IPS-NIHi11 (cell line): ENCODE measurements at regions not wholly inside any gene's neighbourhood (a gene's known extent, or its start where the extent isn't known, plus 50 kb on each side); places are given as distances from the start of the nearest gene placed in this dataset.
"Not testable (repeated sequence)": the region's sequence is repeated elsewhere in the genome, so short reads cannot be mapped to it uniquely, and the experiment has no call there.

ENCODE experiments used
- DNase-seq: peaks from one replicate; pipeline ENCODE4 v3.0.0; 2012; ENCODE audit warnings: mixed read lengths, low spot score

DNA sequence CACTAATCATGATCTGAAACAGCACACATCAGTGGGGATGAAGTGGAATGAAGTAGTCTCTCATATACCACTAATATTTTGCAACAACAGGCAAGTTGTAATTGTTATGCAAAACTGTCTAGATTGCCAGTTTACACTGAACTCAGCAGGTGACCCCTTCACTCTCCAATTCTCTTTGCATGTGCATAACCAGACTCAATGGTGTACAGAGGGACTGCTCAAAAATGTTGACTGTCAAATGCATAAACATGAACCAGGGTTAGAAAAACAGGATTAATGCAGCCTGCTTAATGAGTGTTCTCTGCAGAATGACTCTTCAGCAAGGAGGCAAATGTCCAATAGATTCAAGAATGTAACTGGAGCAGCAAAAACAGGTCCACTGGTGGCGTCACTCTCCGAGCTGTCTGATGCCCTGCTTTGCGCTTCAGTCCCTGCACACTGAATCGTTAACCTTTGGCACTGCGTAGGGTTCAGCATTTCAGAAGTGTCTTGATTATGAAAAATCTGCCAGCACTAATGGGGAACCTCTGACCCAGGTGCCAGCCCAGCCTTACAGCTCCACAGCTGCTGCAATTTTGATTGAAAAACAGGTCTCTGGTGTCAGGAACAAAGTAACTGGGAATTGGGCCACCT lies 209.3 kb downstream of the TDRD15 start:
- no peak for DNase-seq

DNA sequence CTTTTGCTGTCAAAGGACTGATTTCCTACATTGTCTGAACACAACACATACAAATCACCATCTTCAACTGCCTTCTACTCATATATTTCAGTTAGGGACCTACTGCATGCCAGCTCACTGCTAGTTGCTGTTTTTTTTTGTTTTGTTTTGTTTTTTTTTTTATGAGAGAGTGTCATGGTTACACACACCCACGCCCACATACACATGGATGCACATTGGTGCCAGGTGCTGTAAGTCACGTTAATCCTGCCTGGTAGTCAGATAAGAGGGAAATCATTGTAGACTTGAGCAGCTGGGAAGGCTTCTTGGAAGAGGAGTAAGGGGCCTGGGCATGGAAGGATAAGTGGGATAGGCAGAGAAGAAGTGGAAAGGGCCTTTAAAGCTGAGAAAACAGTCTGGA lies 209.9 kb downstream of the TDRD15 start:
- DNase-seq: no peak

DNA sequence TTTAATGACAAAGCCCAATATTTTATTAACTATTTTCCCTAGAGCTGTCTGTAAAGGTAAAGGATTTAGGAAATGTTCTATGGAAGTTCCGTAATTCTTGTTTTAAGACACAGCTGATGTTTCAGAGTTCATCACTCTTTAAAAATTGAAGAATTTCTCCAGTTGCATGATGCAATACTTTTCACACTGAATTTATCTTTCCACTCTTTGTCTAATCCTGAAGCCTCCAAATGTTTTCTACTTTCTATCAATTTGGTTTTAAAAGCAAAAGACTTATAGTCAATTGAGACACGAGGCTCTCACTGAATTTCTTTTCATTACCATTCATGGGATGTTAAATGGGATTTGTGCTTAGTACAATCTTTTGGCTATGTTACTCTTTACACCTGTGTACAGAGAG lies 223.2 kb downstream of the TDRD15 start:
- no peak for DNase-seq

DNA sequence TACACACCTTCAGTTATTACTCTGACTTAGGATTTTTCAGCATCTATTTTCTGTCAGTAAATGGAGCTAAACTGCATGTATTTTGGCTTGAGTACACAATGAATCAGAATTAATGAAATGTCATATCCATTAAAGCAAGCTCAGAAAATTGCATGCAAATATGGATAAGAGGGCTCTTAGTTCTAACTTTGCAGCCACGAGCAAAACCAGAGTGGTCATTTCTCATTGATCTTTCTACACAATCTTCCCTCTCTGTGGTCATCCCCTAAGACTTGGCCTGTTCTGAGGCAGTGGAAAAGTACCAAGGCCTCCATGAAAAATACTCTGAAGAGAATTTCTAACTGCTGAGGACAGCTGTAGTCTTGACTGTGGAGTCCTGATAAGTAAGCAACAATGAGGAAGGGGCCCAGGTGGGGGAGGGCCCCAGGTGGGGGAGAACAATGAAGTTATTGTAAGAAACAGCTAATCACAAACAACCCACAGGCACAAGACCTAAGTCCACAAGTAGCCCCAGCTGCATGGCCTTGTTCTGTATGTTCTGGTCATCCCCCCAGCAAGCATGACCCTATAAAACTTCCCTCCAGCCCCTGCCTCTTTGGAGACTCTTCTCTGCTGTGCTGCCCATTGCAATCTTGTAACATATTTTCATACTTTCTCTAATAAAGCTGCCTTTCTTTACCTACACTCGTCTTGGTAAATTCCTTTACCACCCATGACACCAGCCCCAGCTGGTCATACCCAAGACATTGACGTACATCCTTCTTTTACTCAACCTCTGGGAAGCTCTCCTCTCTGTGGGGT lies 230.3 kb downstream of the TDRD15 start:
- DNase-seq: no peak

DNA sequence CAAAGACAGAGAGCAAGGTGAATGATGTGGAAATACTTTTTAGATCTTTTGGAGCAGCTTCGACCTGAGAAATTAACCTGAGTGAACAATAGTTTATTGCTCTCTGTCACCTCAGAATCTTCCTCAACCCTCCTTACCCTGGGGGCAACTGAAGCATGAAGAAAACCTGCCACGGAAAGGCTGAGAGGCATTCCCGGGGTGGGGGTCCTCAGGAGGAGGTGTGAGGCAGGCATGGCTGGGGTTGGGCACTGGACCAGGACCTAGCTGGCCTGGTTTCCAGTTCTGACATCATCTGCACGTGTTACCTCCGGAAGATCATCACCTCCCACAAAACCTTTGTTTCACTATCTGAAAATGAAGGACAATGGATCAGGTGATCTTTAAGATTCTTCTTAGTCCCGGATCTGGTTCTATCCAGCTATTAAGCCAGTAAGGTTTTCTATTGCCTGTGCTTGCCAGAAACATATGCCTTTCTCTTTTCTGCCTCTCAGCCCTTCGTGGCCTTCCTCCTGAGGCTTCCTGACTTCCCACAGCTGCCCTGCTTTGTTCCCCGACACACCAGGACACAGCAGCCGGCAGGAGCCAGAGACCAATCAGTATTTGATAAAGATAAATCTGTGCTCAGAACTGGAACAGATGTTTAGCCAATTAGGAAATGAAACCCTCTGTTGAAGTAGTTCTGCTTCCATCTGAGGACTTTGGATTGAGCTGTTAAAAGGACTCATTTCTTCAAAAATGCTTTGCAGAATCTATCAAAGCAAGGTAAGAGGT lies 232.5 kb downstream of the TDRD15 start:
- DNase-seq: no peak

DNA sequence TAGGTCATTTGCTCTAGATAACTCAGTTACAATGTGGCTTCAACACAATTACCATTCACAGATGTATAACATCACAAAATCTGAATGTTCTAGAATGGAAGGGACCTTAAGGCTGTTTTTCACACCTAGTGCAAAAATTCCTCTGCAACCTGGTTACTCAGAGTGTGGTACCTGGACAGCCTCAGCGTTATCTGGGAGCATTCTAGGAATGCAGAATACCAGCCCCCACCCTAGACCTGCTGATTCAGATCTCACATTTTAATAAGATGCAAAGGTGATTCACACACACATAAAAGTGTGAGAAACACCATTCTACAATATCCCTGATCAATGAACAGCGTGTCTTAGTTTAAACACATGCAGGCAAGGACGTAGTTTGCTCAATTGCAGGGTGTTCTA lies 233.1 kb downstream of the TDRD15 start:
- DNase-seq: no peak

DNA sequence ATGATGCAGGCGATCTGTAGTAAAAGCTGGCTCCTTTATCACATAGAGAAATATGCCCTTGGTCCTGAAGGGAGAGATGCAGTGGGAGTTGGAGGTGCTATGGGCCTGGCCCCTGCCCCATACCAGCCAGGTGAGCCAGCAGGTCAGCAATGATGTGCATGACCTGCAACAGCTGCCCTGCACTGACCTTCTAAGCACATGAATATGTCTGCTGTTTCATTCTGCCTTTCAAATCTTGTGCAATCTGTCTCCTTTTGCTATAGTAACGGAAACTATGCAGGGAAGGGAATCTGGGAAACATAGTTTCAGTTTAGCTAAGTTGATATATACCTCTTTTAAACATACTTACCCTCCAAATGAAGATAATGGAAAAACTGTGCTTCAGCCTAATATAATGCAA lies 235.2 kb downstream of the TDRD15 start:
- no peak for DNase-seq

DNA sequence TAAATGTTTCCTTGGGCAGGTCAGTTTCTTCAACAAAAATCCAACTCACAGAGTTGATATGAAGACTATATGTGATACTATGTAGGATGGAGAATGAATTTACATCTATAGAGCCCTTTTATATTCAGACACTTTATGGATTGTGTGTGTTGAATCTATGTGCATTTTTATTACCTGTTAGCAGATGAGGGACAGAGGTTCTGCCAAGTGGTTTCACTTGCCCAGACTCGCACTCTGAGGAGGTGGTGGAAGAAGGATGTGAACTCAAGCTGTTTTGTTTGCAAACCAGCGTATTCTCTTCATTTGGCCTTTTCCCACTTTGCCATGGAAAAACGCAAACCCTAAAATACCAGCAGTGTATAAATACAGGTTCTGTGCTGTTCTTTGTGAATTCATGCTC lies 237.6 kb downstream of the TDRD15 start:
- no peak for DNase-seq

DNA sequence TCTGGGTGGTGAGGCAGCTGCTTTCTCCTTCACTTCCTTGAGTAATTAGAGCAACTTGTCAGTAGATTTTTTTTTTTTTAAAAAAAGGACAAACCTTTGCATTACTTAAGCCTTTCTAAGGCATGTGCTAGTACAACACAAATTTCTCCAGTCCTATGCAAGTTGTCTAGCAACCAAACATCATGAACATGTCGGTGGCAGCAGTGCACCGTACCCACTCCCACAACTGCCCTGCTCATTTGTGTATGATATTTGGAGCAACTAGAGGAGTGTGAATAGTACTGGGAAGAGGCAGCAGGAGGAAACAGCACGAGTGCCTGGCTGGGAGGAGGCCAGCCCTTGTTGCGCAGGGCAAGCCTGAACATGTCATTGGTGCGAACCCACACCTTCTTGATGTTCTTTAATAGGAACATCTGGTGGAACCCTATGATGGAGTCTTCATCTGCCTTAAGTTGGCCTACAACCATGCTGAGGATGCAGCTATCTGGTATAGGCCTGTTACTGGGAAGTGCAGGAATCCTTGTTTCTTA lies 238.3 kb downstream of the TDRD15 start:
- DNase-seq: no peak

DNA sequence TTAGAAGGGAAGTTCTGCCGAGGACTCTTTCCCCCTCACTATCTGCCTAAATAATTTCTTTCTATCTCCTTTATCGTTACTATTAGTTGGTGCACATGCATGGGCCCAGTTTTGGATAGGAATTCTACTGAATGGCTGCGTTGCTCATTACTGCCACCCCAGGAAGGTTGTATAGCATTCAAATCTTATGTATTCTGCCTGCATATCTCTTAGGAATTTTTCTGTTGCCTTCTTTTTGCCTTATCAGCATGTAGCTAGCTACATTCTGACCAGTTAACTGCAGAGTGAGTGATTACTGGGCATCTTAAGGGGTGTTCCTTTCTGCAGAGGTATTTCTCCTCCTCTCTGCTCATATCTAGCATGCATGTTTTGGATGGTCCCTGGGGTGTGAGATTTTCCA lies 239.6 kb downstream of the TDRD15 start:
- DNase-seq: no peak

DNA sequence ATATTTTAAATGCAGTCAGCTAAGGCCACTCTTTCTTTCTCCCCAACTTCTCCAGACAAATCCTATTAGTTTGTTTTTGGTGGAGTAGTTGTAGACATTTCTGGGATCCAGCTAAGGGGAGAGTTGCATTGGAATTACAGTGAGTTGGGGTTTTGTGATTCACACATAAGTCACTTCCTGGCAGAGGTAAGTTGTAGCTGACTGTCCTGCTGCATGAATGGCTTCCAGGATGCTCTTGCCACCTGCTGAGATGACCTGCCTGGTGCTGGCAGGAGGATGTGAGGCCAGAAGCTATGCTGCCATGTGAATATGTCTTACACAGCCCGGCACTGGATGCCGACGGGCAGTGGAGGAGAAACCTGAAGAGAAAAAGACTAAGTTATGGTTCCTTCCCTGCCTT lies 243.7 kb downstream of the TDRD15 start:
- no peak for DNase-seq

DNA sequence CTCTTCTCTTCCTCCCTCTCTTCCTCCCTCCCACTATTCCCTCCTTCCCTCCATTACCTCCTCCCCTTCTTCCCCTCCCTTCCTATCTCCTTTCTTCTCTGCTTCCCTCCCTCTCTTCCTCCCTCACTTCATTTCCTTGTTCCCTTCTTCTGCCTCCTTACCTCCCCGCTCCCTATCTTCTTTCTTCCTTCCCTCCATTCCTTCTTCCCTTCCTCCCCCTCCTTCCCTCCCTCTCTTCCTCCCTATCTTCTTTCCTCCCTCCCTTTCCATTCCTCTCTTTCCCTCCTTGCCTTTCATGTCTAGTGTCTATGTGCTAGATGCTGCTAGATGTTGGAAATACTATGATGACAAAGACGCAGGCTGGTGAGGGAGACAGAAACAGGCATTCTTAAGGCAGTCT lies 246.0 kb downstream of the TDRD15 start:
- no peak for DNase-seq

DNA sequence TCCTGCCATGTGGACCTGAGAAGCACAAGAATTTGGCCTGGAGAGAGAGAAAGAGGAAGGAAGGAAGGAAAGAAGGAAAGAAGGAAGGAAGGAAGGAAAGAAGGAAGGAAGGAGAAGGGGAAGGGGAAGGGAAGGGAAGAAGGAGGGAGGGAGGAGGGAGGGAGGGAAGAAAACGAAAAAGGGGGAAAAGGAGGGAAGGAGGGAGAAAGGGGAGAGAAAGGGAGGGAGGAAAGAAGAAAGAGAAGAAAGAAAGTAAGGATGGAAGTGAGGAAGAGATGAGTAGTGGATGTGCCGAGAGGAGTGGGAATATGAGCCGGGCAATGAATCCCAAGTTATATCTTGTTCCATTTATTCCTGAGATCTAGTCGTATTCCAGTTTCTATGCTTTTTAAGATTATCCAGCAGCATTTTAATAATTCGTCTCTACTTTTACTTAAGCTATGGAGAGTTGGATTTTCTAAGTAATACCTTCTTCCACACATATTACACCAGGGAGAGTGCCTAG lies 247.8 kb downstream of the TDRD15 start:
- DNase-seq: no peak

DNA sequence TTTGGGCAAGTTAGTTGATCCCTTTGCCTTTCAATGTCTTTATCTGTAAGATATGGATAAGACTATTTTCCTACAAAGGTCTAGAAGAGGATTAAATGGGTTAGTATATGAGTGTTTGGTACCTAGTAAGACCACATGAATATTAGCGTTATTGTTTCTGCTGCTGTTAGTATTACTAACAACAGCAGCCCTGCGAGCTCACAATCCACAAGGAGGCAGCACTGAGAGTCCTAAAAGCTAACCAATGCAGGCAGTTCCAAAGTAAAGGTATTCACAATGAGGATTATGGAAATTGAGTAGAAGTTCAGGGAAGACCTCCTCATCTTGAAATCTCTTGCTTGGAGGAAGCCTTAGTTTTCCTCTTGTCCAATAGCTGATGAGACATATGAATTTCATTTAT lies 248.9 kb downstream of the TDRD15 start:
- peak; percentile 62 for DNase-seq

DNA sequence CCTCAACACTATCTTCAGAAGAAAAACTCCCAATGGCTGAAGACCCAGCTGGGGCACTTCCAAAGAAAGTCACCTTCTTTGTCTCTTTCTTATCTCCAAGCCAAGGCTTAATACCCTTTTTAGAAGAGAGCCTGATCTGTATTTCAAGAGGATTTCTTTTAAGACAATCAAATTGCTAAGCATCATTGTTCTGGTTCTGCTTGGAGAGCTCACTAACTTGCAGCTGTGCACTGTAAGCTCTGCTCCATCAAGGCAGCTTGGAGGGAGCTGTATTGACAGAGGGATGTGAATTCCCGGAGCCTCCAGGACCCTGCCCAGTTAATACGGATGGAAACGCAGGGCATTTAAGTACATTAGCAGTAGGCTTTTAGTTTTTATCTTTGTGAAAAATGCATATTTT lies 253.1 kb downstream of the TDRD15 start:
- no peak for DNase-seq

DNA sequence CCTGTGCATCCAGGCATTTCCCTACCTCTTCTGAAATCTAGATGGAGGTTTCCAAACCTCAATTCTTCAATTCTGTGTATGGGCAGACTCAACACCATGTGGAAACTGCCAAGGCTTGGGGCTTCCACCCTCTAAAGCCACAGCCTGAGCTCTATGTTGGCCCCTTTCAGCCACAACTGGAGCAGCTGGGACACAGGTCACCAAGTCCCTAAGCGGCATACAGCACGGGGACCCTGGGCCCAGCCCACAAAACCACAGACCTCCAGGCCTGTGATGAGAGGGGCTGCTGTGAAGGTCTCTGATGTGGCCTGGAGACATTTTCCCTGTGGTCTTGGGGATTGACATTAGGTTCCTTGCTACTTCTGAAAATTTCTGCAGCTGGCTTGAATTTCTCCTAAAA lies 255.4 kb downstream of the TDRD15 start:
- DNase-seq: no peak

DNA sequence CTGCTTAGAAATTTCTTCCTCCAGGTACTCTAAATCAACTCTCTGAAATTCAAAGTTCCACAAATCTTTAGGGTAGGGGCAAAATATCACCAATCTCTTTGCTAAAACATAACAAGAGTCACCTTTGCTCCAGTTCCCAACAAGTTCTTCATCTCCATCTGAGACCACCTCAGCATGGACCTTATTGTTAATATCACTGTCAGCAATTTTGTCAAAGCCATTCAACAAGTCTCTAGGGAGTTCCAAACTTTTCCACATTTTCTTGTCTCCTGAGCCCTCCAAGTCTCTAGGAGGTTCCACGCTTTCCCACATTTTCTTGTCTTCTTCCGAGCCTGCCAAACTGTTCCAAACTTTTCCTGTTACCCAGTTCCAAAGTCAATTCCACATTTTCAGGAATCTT lies 255.9 kb downstream of the TDRD15 start:
- DNase-seq: not testable (repeated sequence)

DNA sequence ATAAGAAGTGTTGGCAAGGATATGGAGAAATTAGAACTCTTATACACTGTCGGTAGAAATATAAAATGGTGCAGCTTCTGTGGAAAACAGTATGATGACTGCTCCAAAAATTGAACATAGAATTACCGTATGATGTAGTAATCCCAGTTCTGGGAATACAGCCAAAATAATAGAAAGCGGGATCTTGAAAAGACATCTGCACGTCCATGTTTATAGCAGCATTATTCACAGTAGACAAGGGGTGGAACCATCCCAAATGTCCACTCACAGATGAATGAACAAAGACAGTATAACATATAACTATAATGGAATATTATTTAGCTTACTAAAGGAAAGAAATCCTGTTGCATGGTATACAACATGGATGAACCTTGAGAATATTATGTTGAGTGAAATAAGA lies 257.7 kb downstream of the TDRD15 start:
- DNase-seq: no peak

DNA sequence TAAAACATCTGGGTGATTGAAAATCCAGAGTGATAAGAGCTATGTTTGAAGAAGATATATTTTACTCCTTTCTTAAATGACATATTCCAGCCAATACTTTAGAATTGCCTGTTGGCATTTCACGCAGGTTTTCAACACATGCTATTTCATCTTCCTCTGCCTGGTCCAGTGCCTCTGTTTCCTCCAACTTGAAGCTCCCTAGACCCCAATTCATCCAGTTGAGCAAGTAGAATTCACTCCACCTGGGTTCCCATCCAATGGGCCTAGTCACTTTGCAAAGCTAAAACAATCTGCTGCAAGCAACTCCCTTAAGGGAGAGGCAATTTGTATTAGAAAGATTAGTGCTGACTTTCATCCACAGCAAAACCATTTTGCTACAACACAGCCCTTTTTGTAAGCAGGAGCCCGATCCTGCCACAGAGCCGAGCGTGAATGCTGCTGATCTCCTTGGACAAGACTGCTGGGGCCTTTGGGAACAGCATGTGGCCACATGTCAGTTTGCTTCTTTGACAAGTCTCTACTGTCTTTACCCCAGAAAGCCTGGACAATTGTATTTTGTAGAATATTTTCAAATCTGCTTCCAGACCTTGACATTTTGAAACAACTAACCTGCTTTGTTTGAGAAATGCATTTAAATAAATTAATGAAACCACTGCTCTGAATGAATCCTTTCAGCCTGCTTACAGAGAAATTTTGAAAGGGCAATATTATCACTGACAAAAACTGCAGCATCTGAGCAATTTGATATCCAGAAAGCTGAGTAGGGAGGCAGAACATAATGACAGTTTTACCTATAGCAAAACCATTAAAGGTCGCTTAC lies 259.1 kb downstream of the TDRD15 start:
- no peak for DNase-seq

DNA sequence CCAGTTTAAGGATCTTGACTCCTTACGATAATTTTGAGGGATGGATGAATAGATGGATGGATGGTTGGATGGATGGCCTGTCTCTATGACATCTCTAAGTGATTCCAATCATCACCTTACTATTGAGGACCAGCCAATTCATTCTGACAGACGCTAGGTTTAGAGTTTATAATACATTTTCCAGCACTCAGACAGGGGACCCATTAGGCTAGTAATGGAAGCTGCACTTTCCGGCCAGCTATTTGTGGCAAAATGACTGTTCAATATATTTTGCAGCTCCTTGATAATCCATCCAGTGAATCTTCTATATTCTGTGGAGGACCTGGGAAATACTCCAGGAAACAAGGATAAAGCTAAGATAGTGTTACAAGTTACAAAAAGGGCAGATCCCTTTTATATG lies 262.9 kb downstream of the TDRD15 start:
- DNase-seq: no peak

DNA sequence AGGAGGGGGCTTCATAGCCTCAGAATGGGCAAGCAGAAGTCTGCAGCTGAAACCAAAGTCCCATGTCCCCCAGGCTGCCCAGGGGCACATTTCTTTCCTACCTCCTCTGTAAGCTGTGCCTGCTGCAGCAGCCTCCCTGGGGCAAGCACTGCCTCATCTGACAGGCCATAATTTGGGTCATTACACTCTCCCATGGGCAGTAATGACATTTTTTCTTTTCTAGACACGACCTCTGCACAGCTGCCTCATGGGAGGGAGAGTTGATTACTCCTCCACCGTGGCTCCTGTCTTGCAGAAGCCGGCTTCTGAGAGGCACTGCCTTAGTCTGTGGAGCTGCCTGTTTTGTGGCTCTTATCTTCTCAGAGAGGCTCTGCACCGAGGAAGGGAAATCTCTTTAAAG lies 268.9 kb downstream of the TDRD15 start:
- no peak for DNase-seq

DNA sequence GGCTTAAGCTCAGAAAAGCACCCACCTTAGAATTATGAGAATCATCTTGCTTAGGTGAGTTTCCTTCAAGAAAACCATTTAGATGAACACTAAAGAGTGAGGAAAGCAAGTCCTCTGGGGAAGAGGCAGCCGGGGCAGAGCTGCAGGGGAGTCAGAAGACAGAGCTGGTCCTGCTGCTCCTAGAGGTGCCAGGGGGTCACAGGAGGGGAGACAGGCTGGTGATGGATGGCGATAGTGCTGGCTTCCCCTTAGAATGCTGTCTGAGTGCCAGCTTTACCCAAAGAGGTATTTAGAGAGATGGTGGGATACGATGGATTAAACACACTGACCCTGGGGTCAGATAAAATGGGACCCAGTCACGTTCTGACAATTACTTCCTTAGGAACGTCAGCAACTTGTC lies 269.4 kb downstream of the TDRD15 start:
- no peak for DNase-seq
